SU-DHL-6 (cell line): ENCODE measurements at regions not wholly inside any gene's neighbourhood (a gene's known extent, or its start where the extent isn't known, plus 50 kb on each side); places are given as distances from the start of the nearest gene placed in this dataset.

ENCODE experiments used
- EZH2phosphoT487 ChIP-seq: fragments of 200-600 bp; sonication (generic), shearing (Covaris generic); conservative IDR thresholded peaks from 2 replicates; pipeline ENCODE4 v1.6.1; 2018; ENCODE audit warnings: mild to moderate bottlenecking, antibody characterized with exemption, low read length, moderate library complexity, mixed read lengths
- TF ChIP-seq, protein P1 (sequence below): fragments of 200-600 bp; sonication (generic); IDR thresholded peaks from one replicate; pipeline ENCODE4 v1.5.1; 2017; ENCODE audit warnings: antibody characterized with exemption, mild to moderate bottlenecking, low read length, moderate library complexity; ENCODE audit not compliant: insufficient read depth, poor library complexity, severe bottlenecking

DNA sequence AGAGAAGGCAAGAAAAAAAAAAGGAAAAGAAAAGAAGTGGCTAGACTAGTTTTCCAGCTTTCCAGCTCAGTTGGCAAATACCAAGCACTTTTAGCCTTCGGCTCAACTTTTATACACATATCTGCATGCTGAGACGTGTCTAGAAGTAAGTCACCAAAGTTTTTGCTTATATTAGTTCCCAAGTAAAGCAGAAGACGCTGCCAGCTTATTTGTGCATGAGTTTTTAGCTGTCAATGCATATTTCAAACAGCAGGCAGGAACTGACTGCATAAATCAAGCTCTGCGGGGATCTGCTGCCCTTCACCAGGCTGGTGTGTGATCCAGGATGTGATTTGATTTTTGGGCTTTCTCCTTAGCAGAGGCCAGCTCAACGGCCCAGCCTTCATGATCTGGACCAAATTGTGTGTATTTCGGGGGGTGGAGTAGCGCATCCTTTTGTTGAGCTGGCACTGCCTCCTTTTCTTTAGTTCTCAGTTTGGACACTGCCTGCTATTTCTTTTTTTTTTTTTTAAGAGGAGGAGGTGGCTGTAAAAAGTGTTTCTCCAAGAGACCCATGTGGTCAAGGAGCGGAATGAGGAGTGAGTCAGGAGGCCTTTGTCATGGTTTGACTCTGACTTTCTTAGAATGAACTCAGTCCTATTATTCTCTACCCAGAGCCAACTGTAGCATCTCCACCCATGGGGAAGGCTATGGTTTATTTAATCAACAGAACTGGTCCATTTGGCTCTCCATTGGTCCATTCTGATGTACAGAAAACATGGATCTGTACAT, 162.6 kb upstream of the XYLT1 start:
- TF ChIP-seq EZH2phosphoT487 = no peak
- TF ChIP-seq, protein P1, sequence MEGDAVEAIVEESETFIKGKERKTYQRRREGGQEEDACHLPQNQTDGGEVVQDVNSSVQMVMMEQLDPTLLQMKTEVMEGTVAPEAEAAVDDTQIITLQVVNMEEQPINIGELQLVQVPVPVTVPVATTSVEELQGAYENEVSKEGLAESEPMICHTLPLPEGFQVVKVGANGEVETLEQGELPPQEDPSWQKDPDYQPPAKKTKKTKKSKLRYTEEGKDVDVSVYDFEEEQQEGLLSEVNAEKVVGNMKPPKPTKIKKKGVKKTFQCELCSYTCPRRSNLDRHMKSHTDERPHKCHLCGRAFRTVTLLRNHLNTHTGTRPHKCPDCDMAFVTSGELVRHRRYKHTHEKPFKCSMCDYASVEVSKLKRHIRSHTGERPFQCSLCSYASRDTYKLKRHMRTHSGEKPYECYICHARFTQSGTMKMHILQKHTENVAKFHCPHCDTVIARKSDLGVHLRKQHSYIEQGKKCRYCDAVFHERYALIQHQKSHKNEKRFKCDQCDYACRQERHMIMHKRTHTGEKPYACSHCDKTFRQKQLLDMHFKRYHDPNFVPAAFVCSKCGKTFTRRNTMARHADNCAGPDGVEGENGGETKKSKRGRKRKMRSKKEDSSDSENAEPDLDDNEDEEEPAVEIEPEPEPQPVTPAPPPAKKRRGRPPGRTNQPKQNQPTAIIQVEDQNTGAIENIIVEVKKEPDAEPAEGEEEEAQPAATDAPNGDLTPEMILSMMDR = no peak
